Peyer's patch (tissue), 4 donors: ENCODE measurements at regions not wholly inside any gene's neighbourhood (a gene's known extent, or its start where the extent isn't known, plus 50 kb on each side); places are given as distances from the start of the nearest gene placed in this dataset.
"Not testable (repeated sequence)": the region's sequence is repeated elsewhere in the genome, so short reads cannot be mapped to it uniquely, and the experiment has no call there.

Source experiments
- DNase-seq, 3 donors: peaks; one replicate each; pipeline ENCODE4 v3.0.0-alpha.2; 2017 to 2019
- H3K27ac ChIP-seq, 4 donors: fragments of 200-600 bp; sonication (generic); one replicate each; pipeline ENCODE4 v1.5.1; 2016 to 2019
- H3K27me3 ChIP-seq, 2 donors: fragments of 200-600 bp; sonication (generic); one replicate each; pipeline ENCODE4 v1.5.1; 2019
- H3K36me3 ChIP-seq, 3 donors: fragments of 200-600 bp; sonication (generic); one replicate each; pipeline ENCODE4 v1.5.1; 2016 to 2019
- H3K4me1 ChIP-seq, 4 donors: fragments of 200-600 bp; sonication (generic); one replicate each; pipeline ENCODE4 v1.5.1; 2016 to 2019
- H3K4me3 ChIP-seq, 4 donors: fragments of 200-600 bp; sonication (generic); 1 replicate in 3 of 4; 2 replicates in 1 of 4; pipeline ENCODE4 v1.5.1; 2016 to 2019; ENCODE audit warnings: mild to moderate bottlenecking in 1 of 4
- H3K9me3 ChIP-seq, 4 donors: fragments of 200-600 bp; sonication (generic); one replicate each; pipeline ENCODE4 v1.5.1; 2016 to 2019; ENCODE audit warnings: mild to moderate bottlenecking in 1 of 4
- CTCF ChIP-seq, 6 experiments: fragments of 450-650 bp in 4 of 6; fragments of 200-600 bp in 2 of 6; sonication (generic) in 1 of 6; IDR thresholded peaks; one replicate each; pipeline ENCODE4 v1.5.1; 2017 to 2019; ENCODE audit warnings: antibody characterized with exemption in 6 of 6, mild to moderate bottlenecking in 3 of 6, moderate library complexity in 1 of 6
- POLR2A ChIP-seq, 2 donors: fragments of 450-650 bp; IDR thresholded peaks; one replicate each; pipeline ENCODE4 v1.5.1; 2017; ENCODE audit warnings: antibody characterized with exemption in 2 of 2, mild to moderate bottlenecking in 2 of 2, moderate library complexity in 2 of 2

DNA sequence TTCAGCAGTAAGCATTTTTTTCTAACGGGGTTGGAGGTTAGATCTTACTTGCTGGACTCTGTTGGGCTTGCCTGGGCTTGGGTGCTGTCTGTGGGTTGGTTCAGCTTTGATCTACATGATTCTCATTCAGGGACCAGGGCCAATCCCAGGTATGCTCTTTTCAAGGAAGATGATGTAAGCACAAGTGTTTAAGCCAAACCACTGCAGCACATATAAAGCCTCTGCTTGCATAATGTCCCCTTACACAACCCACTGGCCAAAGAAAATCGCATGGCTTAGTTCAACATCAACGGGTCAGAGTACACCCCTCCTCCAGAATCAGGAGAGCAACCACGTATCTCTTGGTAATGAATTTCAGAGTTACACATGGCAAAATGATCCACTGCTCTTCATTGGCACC is 83.9 kb downstream of the DNAJB9 start:
- DNase-seq = no peak
- no peak for TF ChIP-seq POLR2A (IDR thresholded peaks at IDR 0.05)
- no peak for TF ChIP-seq CTCF (IDR thresholded peaks at IDR 0.05)
- Histone ChIP-seq H3K4me3 (no peak overlapping the region), H3K9me3 (peaks cover 0 to 4% (median 0%) of the 10 kb centered on the region in 4 donors), H3K27ac (no peak overlapping the region), H3K4me1 (no peaks in the 10 kb centered on the region), H3K27me3 (no peaks in the 10 kb centered on the region), H3K36me3 (no peaks in the 10 kb centered on the region)

DNA sequence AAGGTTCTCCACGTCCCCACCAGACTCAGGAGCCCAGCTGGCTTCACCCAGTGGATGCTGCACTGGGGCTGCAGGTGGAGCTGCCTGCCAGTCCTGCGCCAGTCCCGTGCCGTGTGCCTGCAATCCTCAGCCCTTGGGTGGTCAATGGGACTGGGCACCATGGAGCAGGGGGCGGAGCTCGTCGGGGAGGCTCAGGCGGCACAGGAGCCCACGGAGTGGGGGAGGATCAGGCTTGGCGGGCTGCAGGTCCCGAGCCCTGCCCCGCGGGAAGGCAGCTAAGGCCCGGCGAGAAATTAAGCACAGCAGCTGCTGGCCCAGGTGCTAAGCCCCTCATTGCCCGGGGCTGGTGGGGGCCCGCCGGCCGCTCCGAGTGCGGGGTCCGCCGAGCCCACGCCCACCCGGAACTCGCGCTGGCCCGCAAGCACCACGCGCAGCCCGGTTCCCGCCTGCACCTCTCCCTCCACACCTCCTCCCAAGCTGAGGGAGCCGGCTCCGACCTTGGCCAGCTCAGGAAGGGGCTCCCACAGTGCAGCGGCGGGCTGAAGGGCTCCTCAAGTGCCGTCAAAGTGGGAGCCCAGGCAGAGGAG is 87.6 kb downstream of the DNAJB9 start:
- H3K27me3 ChIP-seq, H3K36me3 ChIP-seq, H3K4me3 ChIP-seq, DNase-seq, H3K27ac ChIP-seq, H3K9me3 ChIP-seq, H3K4me1 ChIP-seq: not testable (repeated sequence)

DNA sequence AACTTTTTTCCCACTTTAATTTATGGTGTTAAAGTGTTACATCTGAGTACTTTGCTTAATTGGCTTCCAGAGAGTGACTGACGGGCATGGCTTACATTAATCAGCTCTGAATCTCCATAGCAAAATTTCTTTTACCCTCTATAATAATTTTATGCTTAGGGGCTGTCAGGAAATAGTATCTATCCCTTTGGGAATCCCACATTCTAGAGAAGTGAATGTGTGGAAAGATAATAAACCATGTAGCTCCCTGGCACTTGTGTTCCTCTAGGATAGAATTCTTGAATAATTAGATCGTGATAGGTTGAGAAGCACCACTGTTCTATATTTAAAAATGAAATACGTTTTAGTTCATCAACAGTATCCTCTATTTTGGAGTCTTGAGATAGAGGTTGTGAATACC is 89.6 kb downstream of the DNAJB9 start:
- Histone ChIP-seq H3K4me1 (no peaks in the 10 kb centered on the region), H3K36me3 (no peaks in the 10 kb centered on the region), H3K27ac (no peak overlapping the region), H3K4me3 (no peak overlapping the region), H3K27me3 (no peaks in the 10 kb centered on the region), H3K9me3 (peaks cover 0 to 4% (median 0%) of the 10 kb centered on the region in 4 donors)
- TF ChIP-seq CTCF (IDR thresholded peaks at IDR 0.05) (no peak), POLR2A (IDR thresholded peaks at IDR 0.05) (no peak)
- no peak for DNase-seq

DNA sequence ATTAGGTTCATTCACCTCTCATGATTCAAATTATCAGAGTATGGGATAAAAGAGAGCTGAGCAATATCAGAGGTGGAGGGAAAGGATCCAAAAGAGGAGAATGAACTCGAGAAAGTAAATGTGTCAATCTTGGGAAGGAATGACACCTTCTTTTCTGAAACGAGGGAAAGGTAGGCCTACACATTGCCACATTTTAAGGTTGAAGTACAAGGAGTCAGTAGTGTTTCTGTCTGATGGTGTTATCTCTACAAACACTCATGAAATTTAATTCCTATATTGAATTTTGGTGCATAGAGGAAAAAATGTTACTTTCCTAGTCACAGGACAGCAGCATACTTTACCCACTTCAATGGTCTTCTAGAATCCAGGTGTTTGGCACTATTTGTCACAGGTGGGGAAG is 90.2 kb downstream of the DNAJB9 start:
- no peak for DNase-seq
- no peak overlapping the region for H3K27ac ChIP-seq
- peaks cover 0 to 4% (median 0%) of the 10 kb centered on the region in 4 donors for H3K9me3 ChIP-seq
- H3K4me3 ChIP-seq = no peak overlapping the region
- H3K4me1 ChIP-seq = no peaks in the 10 kb centered on the region
- no peaks in the 10 kb centered on the region for H3K27me3 ChIP-seq
- no peaks in the 10 kb centered on the region for H3K36me3 ChIP-seq
- TF ChIP-seq CTCF (IDR thresholded peaks at IDR 0.05) (no peak), POLR2A (IDR thresholded peaks at IDR 0.05) (no peak)

DNA sequence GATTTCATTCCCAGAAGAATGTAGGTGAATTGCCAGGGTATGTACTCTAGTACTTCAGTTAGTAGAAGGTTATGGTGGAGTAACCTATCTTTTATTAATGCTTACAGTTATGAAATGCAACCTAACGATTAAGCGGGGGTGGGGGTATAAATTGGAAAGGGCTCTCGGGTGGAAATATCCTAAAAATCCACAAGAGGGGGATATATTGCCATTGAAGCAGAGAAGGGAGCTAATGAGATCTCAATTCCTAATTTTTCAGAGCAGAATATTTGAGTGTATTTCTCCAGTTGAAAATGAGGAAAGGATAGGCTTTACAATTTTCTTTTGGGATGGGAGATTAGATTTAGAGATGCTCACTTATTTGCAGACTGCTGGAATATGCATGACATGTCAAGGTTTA is 90.8 kb downstream of the DNAJB9 start:
- Histone ChIP-seq H3K27ac (no peak overlapping the region), H3K36me3 (no peaks in the 10 kb centered on the region), H3K4me3 (no peak overlapping the region), H3K9me3 (peaks cover 0 to 4% (median 0%) of the 10 kb centered on the region in 4 donors), H3K4me1 (no peaks in the 10 kb centered on the region), H3K27me3 (no peaks in the 10 kb centered on the region)
- no peak for TF ChIP-seq POLR2A (IDR thresholded peaks at IDR 0.05)
- TF ChIP-seq CTCF (IDR thresholded peaks at IDR 0.05) = no peak
- DNase-seq = no peak

DNA sequence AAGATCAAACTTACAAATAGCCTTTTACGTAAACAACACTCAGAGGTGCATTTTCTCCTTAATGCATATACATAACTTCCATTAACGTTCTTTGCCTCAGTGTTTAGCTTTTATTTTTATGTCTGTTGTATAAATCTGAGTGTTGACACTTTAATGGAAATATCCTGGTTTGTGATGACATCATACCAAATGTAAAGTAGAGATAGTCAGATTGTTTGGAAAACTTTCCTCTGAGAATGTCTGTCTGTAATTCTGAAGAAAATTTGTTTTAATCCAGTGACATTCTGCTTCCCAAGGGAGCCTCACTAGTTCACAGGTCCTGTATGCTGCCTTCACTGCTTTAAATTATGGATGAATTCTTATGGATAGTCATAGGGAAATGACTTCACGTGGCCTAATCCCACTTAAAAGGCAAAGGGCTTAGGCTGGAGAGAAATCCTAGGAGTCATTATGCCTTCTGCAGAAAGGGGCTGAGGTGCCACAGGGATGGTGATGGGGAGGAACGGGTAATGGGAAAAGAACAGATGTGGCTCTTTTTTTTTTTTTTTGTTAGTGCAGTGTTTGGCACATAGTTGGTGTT is 93.2 kb downstream of the DNAJB9 start:
- Histone ChIP-seq H3K36me3 (no peaks in the 10 kb centered on the region), H3K9me3 (no peaks in the 10 kb centered on the region), H3K4me3 (no peak overlapping the region), H3K27me3 (no peaks in the 10 kb centered on the region), H3K4me1 (no peaks in the 10 kb centered on the region), H3K27ac (no peak overlapping the region)
- TF ChIP-seq POLR2A (IDR thresholded peaks at IDR 0.05) (no peak), CTCF (IDR thresholded peaks at IDR 0.05) (no peak)
- DNase-seq = no peak
